Upper lobe of left lung (tissue), 6 donors: ENCODE measurements at regions not wholly inside any gene's neighbourhood (a gene's known extent, or its start where the extent isn't known, plus 50 kb on each side); places are given as distances from the start of the nearest gene placed in this dataset.
A peak's percentile ranks its signal among the peaks of the same experiment; 100 is the strongest.

Source experiments
- ATAC-seq, 2 donors: fragments of 200-7000 bp; cut with Tn5 transposase; one replicate each; pipeline ENCODE4 v1.9.1; 2022; ENCODE audit warnings: mild to moderate bottlenecking in 2 of 2, moderate library complexity in 2 of 2; ENCODE audit not compliant: low FRiP score in 2 of 2
- DNase-seq, 2 donors: peaks; one replicate each; pipeline ENCODE4 v3.0.0-alpha.2; 2019 to 2020
- H3K27ac ChIP-seq, 4 donors: fragments of 200-600 bp; sonication (generic); one replicate each; pipeline ENCODE4 v1.5.1; 2016 to 2019
- H3K27me3 ChIP-seq, 4 donors: fragments of 200-600 bp; sonication (generic); one replicate each; pipeline ENCODE4 v1.5.1; 2017 to 2019
- H3K36me3 ChIP-seq, 4 donors: fragments of 200-600 bp; sonication (generic); one replicate each; pipeline ENCODE4 v1.5.1; 2016 to 2019
- H3K4me1 ChIP-seq, 4 donors: fragments of 200-600 bp; sonication (generic); one replicate each; pipeline ENCODE4 v1.5.1; 2018 to 2019
- H3K4me3 ChIP-seq, 4 donors: fragments of 200-600 bp; sonication (generic); one replicate each; pipeline ENCODE4 v1.5.1; 2017 to 2019; ENCODE audit warnings: mild to moderate bottlenecking in 2 of 4, moderate library complexity in 1 of 4
- H3K9me3 ChIP-seq, 4 donors: fragments of 200-600 bp; sonication (generic); one replicate each; pipeline ENCODE4 v1.5.1; 2018 to 2019
- EP300 ChIP-seq, 4 donors: sonication (generic); formaldehyde crosslinking; IDR thresholded peaks; one replicate each; pipeline ENCODE4 v1.5.1; 2017; ENCODE audit warnings: antibody characterized with exemption in 4 of 4, control low read depth in 2 of 4
- POLR2A ChIP-seq, 4 donors: fragments of 450-650 bp; IDR thresholded peaks; one replicate each; pipeline ENCODE4 v1.5.1; 2016 to 2017; ENCODE audit warnings: antibody characterized with exemption in 4 of 4, mild to moderate bottlenecking in 2 of 4
- POLR2AphosphoS5 ChIP-seq, 2 donors: sonication (generic); formaldehyde crosslinking; IDR thresholded peaks; one replicate each; pipeline ENCODE4 v1.5.1; 2017; ENCODE audit warnings: antibody characterized with exemption in 2 of 2
- WGBS, 2 donors: methylation state at CpG; one replicate each; pipeline ENCODE4 v1.1.5; 2017 to 2018; 5-methylcytosine and 5-hydroxymethylcytosine counted together
- TF ChIP-seq, protein P1 (sequence below), 6 experiments: fragments of 450-650 bp in 4 of 6; fragments of 200-600 bp in 2 of 6; sonication (generic) in 2 of 6; IDR thresholded peaks; one replicate each; pipeline ENCODE4 v1.5.1; 2016 to 2019; ENCODE audit warnings: antibody characterized with exemption in 6 of 6
- donor health status: DM: no; HTN: no; CAD: no; lungs with moderate emphysema.
- donor health status: DM: no; HTN: yes; CAD: no; lungs with severe emphysema.

DNA sequence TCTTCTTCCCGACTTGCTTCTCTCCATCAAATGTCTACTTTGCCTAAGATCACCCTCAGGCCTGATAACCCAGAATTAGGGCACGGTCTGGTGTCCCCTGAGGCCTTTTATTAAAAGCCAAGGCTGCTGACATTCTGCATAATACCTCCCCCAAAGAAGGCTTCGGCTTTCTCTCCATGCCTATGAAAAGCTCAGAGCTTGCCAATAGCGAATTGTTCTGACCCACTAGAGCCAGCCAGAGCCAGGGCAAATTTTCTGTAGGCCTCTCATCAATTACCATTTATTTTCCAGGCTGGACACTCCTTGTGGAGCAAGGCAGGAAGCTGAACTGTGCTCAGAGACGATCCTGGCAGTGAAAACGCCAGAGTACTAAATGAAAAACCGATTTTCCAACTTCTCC, 64.3 kb upstream of the ADRB1 start:
- DNase-seq: no peak
- no peaks in the 10 kb centered on the region for H3K36me3 ChIP-seq
- no peaks in the 10 kb centered on the region for H3K9me3 ChIP-seq
- H3K27ac ChIP-seq: no peak overlapping the region
- H3K4me3 ChIP-seq: no peak overlapping the region
- TF ChIP-seq EP300 (IDR thresholded peaks at IDR 0.05): no peak
- TF ChIP-seq POLR2A (IDR thresholded peaks at IDR 0.05): no peak
- no peak for TF ChIP-seq POLR2AphosphoS5 (IDR thresholded peaks at IDR 0.05)
- TF ChIP-seq, protein P1, sequence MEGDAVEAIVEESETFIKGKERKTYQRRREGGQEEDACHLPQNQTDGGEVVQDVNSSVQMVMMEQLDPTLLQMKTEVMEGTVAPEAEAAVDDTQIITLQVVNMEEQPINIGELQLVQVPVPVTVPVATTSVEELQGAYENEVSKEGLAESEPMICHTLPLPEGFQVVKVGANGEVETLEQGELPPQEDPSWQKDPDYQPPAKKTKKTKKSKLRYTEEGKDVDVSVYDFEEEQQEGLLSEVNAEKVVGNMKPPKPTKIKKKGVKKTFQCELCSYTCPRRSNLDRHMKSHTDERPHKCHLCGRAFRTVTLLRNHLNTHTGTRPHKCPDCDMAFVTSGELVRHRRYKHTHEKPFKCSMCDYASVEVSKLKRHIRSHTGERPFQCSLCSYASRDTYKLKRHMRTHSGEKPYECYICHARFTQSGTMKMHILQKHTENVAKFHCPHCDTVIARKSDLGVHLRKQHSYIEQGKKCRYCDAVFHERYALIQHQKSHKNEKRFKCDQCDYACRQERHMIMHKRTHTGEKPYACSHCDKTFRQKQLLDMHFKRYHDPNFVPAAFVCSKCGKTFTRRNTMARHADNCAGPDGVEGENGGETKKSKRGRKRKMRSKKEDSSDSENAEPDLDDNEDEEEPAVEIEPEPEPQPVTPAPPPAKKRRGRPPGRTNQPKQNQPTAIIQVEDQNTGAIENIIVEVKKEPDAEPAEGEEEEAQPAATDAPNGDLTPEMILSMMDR (IDR thresholded peaks at IDR 0.05): no peak
- H3K27me3 ChIP-seq: no peaks in the 10 kb centered on the region
- 90 to 92% methylated on average over 7 of the region's 7 CpGs for WGBS, 2 donors
- H3K4me1 ChIP-seq: peaks cover 8 to 17% (median 10%) of the 10 kb centered on the region in 4 donors
- ATAC-seq: no peak

DNA sequence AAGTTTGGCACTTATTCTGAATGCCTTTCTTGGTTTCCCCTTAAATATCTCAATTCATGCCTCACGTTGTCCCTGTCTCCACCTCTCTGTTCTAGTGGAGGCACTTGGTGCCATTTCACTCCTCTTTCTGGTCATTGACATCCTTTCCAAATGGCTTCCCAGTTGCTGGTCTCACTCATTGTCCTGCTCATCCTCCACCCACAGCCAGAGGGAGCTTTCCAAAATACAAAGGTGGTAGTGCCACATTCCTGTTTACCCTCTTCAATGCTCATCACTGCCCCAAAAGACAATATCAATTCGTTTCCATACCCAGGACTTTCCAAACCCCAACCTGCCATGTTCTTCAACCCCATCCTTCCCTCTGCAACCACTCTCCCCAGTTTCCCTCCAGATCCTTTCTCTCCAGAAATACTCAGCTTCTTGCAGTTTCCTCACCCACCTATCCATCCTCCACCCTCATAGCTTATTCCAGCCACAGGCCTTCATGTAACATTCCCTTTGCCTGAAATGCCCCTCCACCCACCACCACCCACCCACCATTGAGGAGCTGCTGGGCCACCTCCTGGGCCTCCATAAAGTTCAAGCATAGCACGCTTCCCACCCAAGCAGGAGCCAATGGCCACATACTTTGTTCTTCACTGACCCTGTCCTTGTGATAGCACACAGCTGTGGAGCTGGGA, 63.1 kb upstream of the ADRB1 start:
- H3K4me3 ChIP-seq: no peak overlapping the region
- TF ChIP-seq, protein P1 (IDR thresholded peaks at IDR 0.05): peak in 2 of 6 experiments; percentile 9 to 23
- no peak for TF ChIP-seq POLR2AphosphoS5 (IDR thresholded peaks at IDR 0.05)
- H3K4me1 ChIP-seq: peaks cover 8 to 17% (median 10%) of the 10 kb centered on the region in 4 donors
- WGBS, 2 donors: 76 to 80% methylated on average over 3 of the region's 3 CpGs
- no peaks in the 10 kb centered on the region for H3K27me3 ChIP-seq
- ATAC-seq (no peak), DNase-seq (no peak)
- H3K27ac ChIP-seq: no peak overlapping the region
- no peaks in the 10 kb centered on the region for H3K36me3 ChIP-seq
- no peaks in the 10 kb centered on the region for H3K9me3 ChIP-seq

GRCh38 chr10:113982296-113982695, 61.4 kb upstream of the ADRB1 start:
- no peak overlapping the region for H3K4me3 ChIP-seq
- no peak for ATAC-seq
- peak overlapping the region; percentile 29 to 61 (median 51) for H3K27ac ChIP-seq
- no peaks in the 10 kb centered on the region for H3K36me3 ChIP-seq
- no peaks in the 10 kb centered on the region for H3K27me3 ChIP-seq
- DNase-seq: no peak
- TF ChIP-seq EP300 (IDR thresholded peaks at IDR 0.05): no peak
- TF ChIP-seq POLR2AphosphoS5 (IDR thresholded peaks at IDR 0.05): no peak
- TF ChIP-seq POLR2A (IDR thresholded peaks at IDR 0.05): no peak
- TF ChIP-seq, protein P1 (IDR thresholded peaks at IDR 0.05): no peak
- H3K4me1 ChIP-seq: peaks cover 8 to 17% (median 10%) of the 10 kb centered on the region in 4 donors
- H3K9me3 ChIP-seq: no peaks in the 10 kb centered on the region

GRCh38 chr10:113982769-113983168, 60.9 kb upstream of the ADRB1 start:
- peaks cover 8 to 17% (median 10%) of the 10 kb centered on the region in 4 donors for H3K4me1 ChIP-seq
- WGBS, 2 donors: 28 to 29% methylated on average over 4 of the region's 4 CpGs
- H3K27me3 ChIP-seq: no peaks in the 10 kb centered on the region
- H3K27ac ChIP-seq: peak overlapping the region; percentile 29 to 61 (median 51)
- no peak for TF ChIP-seq EP300 (IDR thresholded peaks at IDR 0.05)
- TF ChIP-seq POLR2AphosphoS5 (IDR thresholded peaks at IDR 0.05): peak in 1 of 2 donors; percentile 51
- no peaks in the 10 kb centered on the region for H3K36me3 ChIP-seq
- H3K4me3 ChIP-seq: no peak overlapping the region
- no peaks in the 10 kb centered on the region for H3K9me3 ChIP-seq
- DNase-seq (peak in 1 of 2 donors; percentile 84), ATAC-seq (peak; percentile 44 to 89)

DNA sequence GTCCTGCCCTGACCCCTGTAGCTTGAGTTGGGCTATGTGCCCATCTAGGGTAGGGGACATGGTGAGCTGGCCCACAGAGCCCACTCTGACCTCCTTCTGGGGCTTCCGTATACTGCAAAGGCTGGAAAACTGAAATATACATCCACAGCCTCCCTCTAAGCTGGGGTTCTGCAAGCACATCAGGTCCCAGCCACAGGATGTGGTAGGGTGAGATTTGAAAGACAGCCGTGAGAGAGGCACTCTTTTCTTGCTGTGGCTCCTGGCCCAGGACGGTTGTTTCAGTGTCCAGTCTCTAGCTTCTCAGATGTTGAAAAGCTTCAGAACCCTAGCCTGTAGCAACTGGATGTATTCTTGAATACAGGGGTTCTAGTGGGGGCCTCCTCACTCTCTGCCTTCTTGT, 60.1 kb upstream of the ADRB1 start:
- Histone ChIP-seq H3K27ac (peak overlapping the region in 3 of 4 donors; percentile 29 to 61 (median 59)), H3K27me3 (no peaks in the 10 kb centered on the region), H3K4me1 (peaks cover 8 to 17% (median 10%) of the 10 kb centered on the region in 4 donors), H3K36me3 (no peaks in the 10 kb centered on the region), H3K4me3 (no peak overlapping the region), H3K9me3 (no peaks in the 10 kb centered on the region)
- no peak for DNase-seq
- no peak for ATAC-seq
- TF ChIP-seq POLR2A (IDR thresholded peaks at IDR 0.05) (no peak), POLR2AphosphoS5 (IDR thresholded peaks at IDR 0.05) (no peak), EP300 (IDR thresholded peaks at IDR 0.05) (no peak)
- TF ChIP-seq, protein P1 (IDR thresholded peaks at IDR 0.05): no peak
- 87 to 89% methylated on average over 3 of the region's 3 CpGs for WGBS, 2 donors
